ENCODE measurements at regions not wholly inside any gene's neighbourhood (a gene's known extent, or its start where the extent isn't known, plus 50 kb on each side); places are given as distances from the start of the nearest gene placed in this dataset.
"Not testable (repeated sequence)": the region's sequence is repeated elsewhere in the genome, so short reads cannot be mapped to it uniquely, and the experiment has no call there.

GRCh38 chr5:164097749-164098148 lies 592.3 kb downstream of the MAT2B start:
- DNase-seq (ENCODE audit: low read depth), result no peak

GRCh38 chr5:164098531-164098930 lies 593.1 kb downstream of the MAT2B start:
- DNase-seq (ENCODE audit: low read depth), result no peak

DNA sequence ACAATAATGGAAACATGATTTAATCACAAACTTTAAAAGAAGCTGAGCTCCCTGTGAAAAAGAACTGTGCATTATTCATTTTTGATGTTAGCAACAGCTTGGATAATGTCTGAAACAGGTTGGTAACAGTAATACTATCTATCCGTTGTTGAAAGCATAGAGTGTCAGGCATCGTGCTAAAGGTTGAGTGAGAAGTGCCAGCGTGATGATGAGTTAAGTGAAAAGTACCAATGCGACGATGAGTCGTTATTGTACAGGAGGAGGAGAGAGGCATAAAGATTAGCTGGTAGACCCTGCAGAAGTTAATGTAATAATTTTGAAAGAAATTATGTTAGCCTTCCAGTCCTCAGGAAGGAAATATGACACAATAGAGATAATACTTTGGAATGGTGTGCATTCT lies 593.6 kb downstream of the MAT2B start:
- no peak for DNase-seq (ENCODE audit: low read depth)

DNA sequence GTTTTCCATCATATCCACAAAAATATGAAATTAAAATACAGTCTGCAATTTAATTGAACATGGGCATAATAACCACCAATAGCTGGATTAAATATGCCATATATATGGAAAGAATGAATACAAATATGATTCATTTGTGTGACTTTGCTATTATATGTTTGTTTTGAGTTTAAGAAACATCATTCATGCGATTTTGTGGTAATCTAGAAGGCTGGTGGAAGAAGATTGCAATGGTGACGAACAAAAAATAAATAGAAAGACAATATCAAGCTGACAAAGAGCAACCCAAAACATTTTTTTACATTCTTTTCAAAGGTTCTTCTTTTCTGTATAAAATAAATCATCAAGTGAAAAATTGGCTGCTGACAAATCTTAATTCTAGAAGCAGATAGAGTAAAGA lies 610.0 kb downstream of the MAT2B start:
- DNase-seq (ENCODE audit: low read depth), result no peak

GRCh38 chr5:164119806-164120447 lies 614.5 kb downstream of the MAT2B start:
- DNase-seq (ENCODE audit: low read depth), result no peak

- no peak for DNase-seq (ENCODE audit: low read depth)
These were observed 622.1 kb downstream of the MAT2B start for GRCh38 chr5:164127527-164127926.

GRCh38 chr5:164132358-164132757 lies 626.9 kb downstream of the MAT2B start:
- DNase-seq (ENCODE audit: low read depth), result no peak

DNA sequence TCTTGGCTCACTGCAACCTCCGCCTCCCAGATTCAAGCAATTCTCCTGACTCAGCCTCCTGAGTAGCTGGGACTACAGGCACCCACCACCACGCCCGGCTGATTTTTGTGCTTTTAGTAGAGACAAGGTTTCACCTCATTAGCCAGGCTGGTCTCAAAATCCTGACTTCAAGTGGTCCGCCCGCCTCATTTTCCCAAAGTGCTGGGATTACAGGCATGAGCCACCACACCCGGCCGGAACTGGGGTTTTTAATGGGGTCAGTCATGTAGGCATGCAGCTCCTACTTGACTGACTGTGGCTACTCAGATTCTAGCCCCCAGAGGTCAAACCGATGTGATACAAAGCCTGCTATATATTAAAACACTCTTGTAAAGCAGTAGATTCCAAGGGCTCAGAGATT lies 631.7 kb downstream of the MAT2B start:
- no peak for DNase-seq (ENCODE audit: low read depth)

- no peak for DNase-seq (ENCODE audit: low read depth)
These were observed 634.0 kb downstream of the MAT2B start for GRCh38 chr5:164139423-164139822.

DNA sequence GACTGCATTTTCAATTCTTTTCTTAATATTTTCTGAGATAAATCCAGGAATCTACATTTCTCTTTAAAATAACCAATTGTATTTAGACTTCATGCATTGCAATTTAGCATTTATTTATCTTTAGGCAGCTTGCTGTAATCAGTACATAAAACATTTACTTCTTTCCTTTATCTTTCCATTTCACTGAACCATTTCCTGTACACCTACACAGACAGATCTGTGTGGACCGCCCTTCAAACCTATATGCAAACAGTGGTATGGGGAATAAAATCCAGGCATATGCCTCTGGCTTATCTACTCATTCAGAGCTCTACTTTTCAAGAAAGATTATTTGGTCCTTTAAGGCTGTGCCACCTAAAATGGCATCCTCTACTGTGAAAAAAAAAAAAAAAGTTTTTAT lies 640.0 kb downstream of the MAT2B start:
- DNase-seq (ENCODE audit: low read depth), result no peak

DNA sequence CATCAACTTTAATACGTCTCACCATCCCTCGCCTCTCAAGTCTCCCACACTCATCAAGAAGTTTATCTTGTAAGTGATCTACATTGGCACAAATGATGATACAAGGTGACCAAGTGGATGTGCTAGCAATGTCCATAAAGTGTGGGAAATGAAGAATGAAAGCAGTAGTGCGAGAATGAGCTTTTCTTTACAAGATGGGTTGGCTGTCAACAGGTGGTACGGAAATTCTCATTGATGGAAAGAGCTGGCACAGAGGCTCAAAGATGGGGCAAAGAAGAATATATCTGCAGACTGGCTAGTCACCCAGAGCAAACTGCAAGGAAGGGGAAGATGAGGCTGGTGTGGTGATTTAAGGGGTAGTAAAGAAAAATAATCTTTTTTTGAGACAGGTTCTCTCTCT lies 640.8 kb downstream of the MAT2B start:
- no peak for DNase-seq (ENCODE audit: low read depth)

DNA sequence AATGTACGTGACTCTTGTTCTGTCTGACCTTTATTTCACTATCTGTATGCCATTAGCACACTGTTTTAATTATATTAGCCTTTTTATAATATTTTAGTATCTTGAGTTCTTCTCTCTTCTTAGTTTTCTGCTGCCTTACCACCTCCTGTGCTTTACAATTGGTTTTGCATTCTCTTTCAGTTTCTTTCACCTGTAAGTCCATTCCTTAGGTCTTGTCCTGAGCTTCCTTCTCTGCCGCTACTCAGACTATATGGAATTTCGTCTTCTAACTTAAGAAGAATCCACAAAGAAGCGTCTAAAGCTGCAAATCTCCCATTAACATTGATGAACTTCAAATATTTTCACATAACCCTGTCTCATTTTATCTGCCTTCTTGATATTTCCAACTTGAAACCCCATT lies 642.9 kb downstream of the MAT2B start:
- no peak for DNase-seq (ENCODE audit: low read depth)

GRCh38 chr5:164152539-164152938 lies 647.1 kb downstream of the MAT2B start:
- not testable (repeated sequence) for DNase-seq (ENCODE audit: low read depth)

- DNase-seq (ENCODE audit: low read depth), result no peak
These were observed 648.2 kb downstream of the MAT2B start for GRCh38 chr5:164153469-164154172.

DNA sequence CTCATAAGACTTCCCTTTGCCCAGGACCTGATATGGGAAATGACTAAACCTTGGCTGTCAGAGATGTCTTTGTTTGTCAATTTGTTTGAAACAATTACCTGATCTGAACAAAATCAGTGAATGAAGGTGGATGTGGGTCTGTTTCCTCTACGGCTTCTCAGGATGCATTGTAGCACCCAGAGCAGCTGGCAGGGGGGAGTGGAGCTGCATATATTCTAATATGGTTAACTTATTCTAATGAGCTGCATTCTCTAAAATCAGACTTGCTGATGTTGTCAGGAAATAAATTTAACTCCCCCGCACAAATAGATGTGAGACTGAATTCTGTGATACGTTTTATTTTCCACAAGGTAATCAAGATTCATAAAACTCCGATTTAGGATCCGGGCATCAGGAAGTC lies 665.4 kb downstream of the MAT2B start:
- no peak for DNase-seq (ENCODE audit: low read depth)

DNA sequence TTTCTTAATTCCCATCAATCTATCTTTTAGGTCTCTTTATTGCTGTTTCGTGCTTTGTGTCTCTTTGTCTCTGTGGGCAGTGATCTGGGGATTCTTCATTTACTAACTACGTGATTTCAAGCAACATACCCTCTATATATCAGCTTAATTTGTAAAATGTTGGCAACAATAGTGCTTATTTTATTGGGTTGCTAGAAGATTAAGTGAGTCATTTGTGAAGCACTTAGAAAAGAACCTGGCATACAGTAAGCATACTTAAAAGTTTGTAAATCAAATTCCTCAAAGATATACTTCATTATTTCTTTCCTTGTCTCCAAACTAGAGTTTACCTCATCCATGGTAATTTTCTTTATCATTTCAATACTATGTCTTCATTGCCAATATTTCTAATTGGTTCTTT lies 669.7 kb downstream of the MAT2B start:
- no peak for DNase-seq (ENCODE audit: low read depth)

DNA sequence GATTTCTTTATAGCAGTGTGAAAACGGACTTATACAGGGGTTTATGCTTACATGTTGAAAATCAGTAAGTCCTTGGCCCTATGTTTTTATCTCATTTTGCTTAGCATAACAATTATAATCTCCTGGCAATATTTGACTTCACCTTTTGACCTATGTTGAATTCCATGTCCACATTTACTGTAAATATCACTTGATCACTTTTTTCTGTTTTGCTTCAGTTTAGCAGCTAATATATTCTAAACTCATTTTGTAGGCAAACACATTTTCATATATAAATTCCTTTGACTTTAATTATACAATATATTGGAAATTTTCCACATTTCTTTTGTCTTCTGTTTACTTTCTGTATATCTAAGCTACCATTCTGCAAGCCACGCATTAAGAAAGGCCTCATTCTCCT lies 674.0 kb downstream of the MAT2B start:
- no peak for DNase-seq (ENCODE audit: low read depth)

DNA sequence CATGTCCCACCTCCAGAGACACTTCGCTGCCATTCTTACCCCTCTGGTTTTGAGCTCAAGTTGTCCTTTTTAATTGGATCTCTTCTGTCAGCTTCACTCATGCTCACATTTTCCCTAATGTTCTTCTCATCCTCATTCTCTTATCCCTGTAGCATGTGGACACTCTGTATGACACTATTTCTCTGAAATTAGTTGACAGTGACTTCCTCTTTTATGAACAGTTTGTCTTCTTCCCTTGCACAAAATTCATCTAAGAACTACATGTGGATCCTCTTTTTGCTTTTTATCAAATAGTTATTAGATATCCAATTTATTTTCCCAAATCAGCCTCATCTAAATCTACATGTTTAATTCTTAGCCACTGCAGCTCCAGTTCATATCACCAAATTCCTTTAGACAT lies 676.2 kb downstream of the MAT2B start:
- DNase-seq (ENCODE audit: low read depth), result no peak

DNA sequence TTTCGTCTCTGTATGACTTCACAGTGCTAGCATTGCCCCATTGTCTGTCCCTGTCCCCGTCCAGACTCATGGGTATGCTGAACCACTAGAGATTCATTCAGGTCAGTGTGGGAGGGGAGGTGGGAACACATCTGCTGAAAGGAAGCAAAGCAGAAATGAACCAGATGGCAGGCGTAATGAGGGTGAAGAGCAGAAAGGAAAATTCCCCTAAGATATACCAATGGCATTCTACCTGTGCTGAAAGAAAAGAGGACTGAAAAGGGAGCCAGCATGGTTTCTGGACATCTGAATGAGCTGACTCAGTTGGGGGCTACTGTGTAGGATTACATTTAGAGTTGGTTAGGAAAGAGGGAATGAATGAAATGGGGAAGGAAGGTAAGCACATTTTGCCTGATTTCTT lies 678.7 kb downstream of the MAT2B start:
- DNase-seq (ENCODE audit: low read depth), result no peak

GRCh38 chr5:164185000-164185399 lies 679.6 kb downstream of the MAT2B start:
- no peak for DNase-seq (ENCODE audit: low read depth)

DNA sequence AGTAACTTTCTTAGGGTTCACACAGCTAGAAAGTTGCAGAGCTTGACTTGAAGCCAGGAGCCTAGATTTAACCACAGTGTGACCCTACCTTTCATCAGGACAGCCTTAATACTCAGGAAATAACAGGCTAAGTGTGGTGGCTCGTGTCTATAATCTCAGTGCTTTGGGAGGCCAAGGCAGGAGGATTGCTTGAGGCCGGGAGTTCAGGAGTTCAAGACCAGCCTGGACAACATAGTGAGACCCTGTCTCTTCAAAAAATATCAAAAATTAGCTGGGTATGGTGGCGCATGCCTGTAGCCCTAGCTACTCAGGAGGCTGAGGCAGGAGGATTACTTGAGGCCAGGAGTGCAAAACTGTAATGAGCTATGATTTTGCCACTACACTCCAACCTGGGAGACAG lies 681.1 kb downstream of the MAT2B start:
- DNase-seq (ENCODE audit: low read depth), result no peak

DNA sequence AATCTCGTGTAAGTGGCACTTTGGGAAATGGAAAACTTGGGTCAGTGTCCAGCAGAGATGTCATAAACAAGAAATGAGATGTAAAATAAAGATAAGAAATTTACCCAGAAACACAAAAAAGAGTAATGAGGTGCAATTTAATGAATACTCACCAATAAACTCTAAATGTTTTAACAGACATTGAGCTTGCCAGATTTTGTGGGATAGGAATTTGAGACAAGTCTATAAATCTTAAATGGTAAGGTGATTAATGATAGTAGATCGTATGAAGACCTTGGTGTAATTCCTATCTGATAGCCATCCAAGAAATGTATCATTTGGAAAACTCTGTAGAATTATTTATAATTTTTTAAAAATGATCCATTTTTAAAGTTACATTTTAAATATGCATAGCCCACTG lies 682.4 kb downstream of the MAT2B start:
- no peak for DNase-seq (ENCODE audit: low read depth)

DNA sequence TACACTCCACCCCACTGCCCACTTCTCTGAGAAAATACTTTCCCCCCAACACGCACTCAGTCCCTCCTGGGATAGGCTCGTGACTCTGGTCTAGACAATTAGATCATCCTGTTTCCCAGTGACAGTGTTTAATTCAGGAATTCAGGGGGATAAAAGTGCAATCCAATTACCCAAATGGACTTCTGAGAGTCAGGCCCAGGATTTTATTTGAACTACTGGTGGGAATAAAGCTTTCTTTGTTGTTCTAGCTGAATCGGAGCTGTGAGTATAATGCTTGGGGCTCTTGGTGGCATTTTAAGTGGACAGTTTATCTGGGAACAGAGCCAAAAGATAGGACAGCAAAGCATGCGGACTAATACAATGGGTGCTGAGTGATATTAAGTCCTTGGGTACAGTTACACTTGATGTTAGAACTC lies 683.3 kb downstream of the MAT2B start:
- DNase-seq (ENCODE audit: low read depth), result no peak

DNA sequence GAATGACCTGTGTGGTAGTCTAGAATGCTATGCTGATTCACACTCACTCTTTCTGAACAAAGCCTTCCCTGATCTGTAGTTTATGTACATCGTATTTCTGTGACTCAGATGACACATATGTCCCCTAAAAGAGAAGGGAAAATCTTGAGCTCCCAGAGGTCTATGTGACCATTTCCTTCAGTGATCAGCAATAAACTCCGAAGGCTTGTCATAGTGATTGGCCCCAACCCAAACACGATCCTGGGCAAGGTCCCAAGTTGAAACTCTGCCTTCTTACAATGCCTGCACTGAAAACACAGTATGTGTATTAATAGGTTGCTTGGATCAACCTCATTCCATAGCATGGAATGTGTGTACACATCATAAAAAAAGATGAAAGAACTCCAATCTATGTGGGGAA lies 685.8 kb downstream of the MAT2B start:
- DNase-seq (ENCODE audit: low read depth), result no peak

Measured in RPMI7951 (cell line).